ENCODE measurements at regions not wholly inside any gene's neighbourhood (a gene's known extent, or its start where the extent isn't known, plus 50 kb on each side); places are given as distances from the start of the nearest gene placed in this dataset.

GRCh38 chr12:107397890-107398500 is 287.6 kb upstream of the PWP1 start:
- H3K9me3 ChIP-seq (ENCODE audit: control insufficient read depth in 2 of 2, insufficient read depth in 1 of 2, low read depth in 1 of 2, low read length in 1 of 2), result no peaks in the 10 kb centered on the region
- FAIRE-seq, result no peak
- no peak overlapping the region for H3K4me3 ChIP-seq (ENCODE audit: low read depth in 1 of 3, low read length in 3 of 3)
- no peaks in the 10 kb centered on the region for H3K4me1 ChIP-seq (ENCODE audit: control insufficient read depth in 3 of 3, insufficient read depth in 2 of 3, low read depth in 1 of 3, low read length in 2 of 3)
- no peaks in the 10 kb centered on the region for H3K27me3 ChIP-seq (ENCODE audit: control insufficient read depth in 3 of 3, insufficient read depth in 3 of 3, low read length in 3 of 3)
- DNase-seq, result no peak
- H3K27ac ChIP-seq (ENCODE audit: low read depth in 1 of 3, low read length in 2 of 3), result no peak overlapping the region
- 66 to 75% (median 69%) methylated on average over 11 of the region's 11 CpGs for WGBS, 3 donors
- H3K36me3 ChIP-seq (ENCODE audit: control insufficient read depth in 3 of 3, insufficient read depth in 2 of 3, low read depth in 1 of 3, low read length in 3 of 3), result no peaks in the 10 kb centered on the region

GRCh38 chr12:107399046-107399445 is 286.6 kb upstream of the PWP1 start:
- H3K36me3 ChIP-seq (ENCODE audit: control insufficient read depth in 3 of 3, insufficient read depth in 2 of 3, low read depth in 1 of 3, low read length in 3 of 3), result no peaks in the 10 kb centered on the region
- H3K27ac ChIP-seq (ENCODE audit: low read depth in 1 of 3, low read length in 2 of 3), result no peak overlapping the region
- H3K27me3 ChIP-seq (ENCODE audit: control insufficient read depth in 3 of 3, insufficient read depth in 3 of 3, low read length in 3 of 3), result no peaks in the 10 kb centered on the region
- H3K4me1 ChIP-seq (ENCODE audit: control insufficient read depth in 3 of 3, insufficient read depth in 2 of 3, low read depth in 1 of 3, low read length in 2 of 3), result no peaks in the 10 kb centered on the region
- H3K4me3 ChIP-seq (ENCODE audit: low read depth in 1 of 3, low read length in 3 of 3), result no peak overlapping the region
- no peak for FAIRE-seq
- DNase-seq, result no peak
- no peaks in the 10 kb centered on the region for H3K9me3 ChIP-seq (ENCODE audit: control insufficient read depth in 2 of 2, insufficient read depth in 1 of 2, low read depth in 1 of 2, low read length in 1 of 2)
- WGBS, 3 donors, result 72 to 91% (median 82%) methylated on average over 5 of the region's 5 CpGs

- WGBS, 3 donors, result 63 to 66% (median 64%) methylated on average over 14 of the region's 14 CpGs
- Histone ChIP-seq H3K27ac (ENCODE audit: low read depth in 1 of 3, low read length in 2 of 3) (no peak overlapping the region), H3K9me3 (ENCODE audit: control insufficient read depth in 2 of 2, insufficient read depth in 1 of 2, low read depth in 1 of 2, low read length in 1 of 2) (no peaks in the 10 kb centered on the region), H3K27me3 (ENCODE audit: control insufficient read depth in 3 of 3, insufficient read depth in 3 of 3, low read length in 3 of 3) (no peaks in the 10 kb centered on the region), H3K36me3 (ENCODE audit: control insufficient read depth in 3 of 3, insufficient read depth in 2 of 3, low read depth in 1 of 3, low read length in 3 of 3) (no peaks in the 10 kb centered on the region), H3K4me1 (ENCODE audit: control insufficient read depth in 3 of 3, insufficient read depth in 2 of 3, low read depth in 1 of 3, low read length in 2 of 3) (no peaks in the 10 kb centered on the region), H3K4me3 (ENCODE audit: low read depth in 1 of 3, low read length in 3 of 3) (no peak overlapping the region)
- FAIRE-seq, result no peak
- DNase-seq, result peak; percentile 18 to 56
Observed at GRCh38 chr12:107400686-107401447, 284.7 kb upstream of the PWP1 start.

GRCh38 chr12:107402041-107403022 is 283.3 kb upstream of the PWP1 start:
- H3K27me3 ChIP-seq (ENCODE audit: control insufficient read depth in 3 of 3, insufficient read depth in 3 of 3, low read length in 3 of 3), result no peaks in the 10 kb centered on the region
- FAIRE-seq (no peak), DNase-seq (peak; percentile 53 to 71)
- 49 to 71% (median 66%) methylated on average over 4 to 5 of the region's 5 CpGs for WGBS, 3 donors
- no peaks in the 10 kb centered on the region for H3K9me3 ChIP-seq (ENCODE audit: control insufficient read depth in 2 of 2, insufficient read depth in 1 of 2, low read depth in 1 of 2, low read length in 1 of 2)
- H3K36me3 ChIP-seq (ENCODE audit: control insufficient read depth in 3 of 3, insufficient read depth in 2 of 3, low read depth in 1 of 3, low read length in 3 of 3), result no peaks in the 10 kb centered on the region
- H3K4me1 ChIP-seq (ENCODE audit: control insufficient read depth in 3 of 3, insufficient read depth in 2 of 3, low read depth in 1 of 3, low read length in 2 of 3), result no peaks in the 10 kb centered on the region
- no peak overlapping the region for H3K27ac ChIP-seq (ENCODE audit: low read depth in 1 of 3, low read length in 2 of 3)
- H3K4me3 ChIP-seq (ENCODE audit: low read depth in 1 of 3, low read length in 3 of 3), result no peak overlapping the region

GRCh38 chr12:107404981-107405380 is 280.6 kb upstream of the PWP1 start:
- no peaks in the 10 kb centered on the region for H3K27me3 ChIP-seq (ENCODE audit: control insufficient read depth in 3 of 3, insufficient read depth in 3 of 3, low read length in 3 of 3)
- no peaks in the 10 kb centered on the region for H3K36me3 ChIP-seq (ENCODE audit: control insufficient read depth in 3 of 3, insufficient read depth in 2 of 3, low read depth in 1 of 3, low read length in 3 of 3)
- no peaks in the 10 kb centered on the region for H3K9me3 ChIP-seq (ENCODE audit: control insufficient read depth in 2 of 2, insufficient read depth in 1 of 2, low read depth in 1 of 2, low read length in 1 of 2)
- H3K27ac ChIP-seq (ENCODE audit: low read depth in 1 of 3, low read length in 2 of 3), result no peak overlapping the region
- DNase-seq (peak; percentile 21 to 68), FAIRE-seq (no peak)
- H3K4me1 ChIP-seq (ENCODE audit: control insufficient read depth in 3 of 3, insufficient read depth in 2 of 3, low read depth in 1 of 3, low read length in 2 of 3), result no peaks in the 10 kb centered on the region
- 47 to 58% (median 47%) methylated on average over 4 of the region's 4 CpGs for WGBS, 3 donors
- H3K4me3 ChIP-seq (ENCODE audit: low read depth in 1 of 3, low read length in 3 of 3), result no peak overlapping the region

GRCh38 chr12:107405436-107405835 is 280.2 kb upstream of the PWP1 start:
- Histone ChIP-seq H3K27ac (ENCODE audit: low read depth in 1 of 3, low read length in 2 of 3) (no peak overlapping the region), H3K36me3 (ENCODE audit: control insufficient read depth in 3 of 3, insufficient read depth in 2 of 3, low read depth in 1 of 3, low read length in 3 of 3) (no peaks in the 10 kb centered on the region), H3K4me1 (ENCODE audit: control insufficient read depth in 3 of 3, insufficient read depth in 2 of 3, low read depth in 1 of 3, low read length in 2 of 3) (no peaks in the 10 kb centered on the region), H3K9me3 (ENCODE audit: control insufficient read depth in 2 of 2, insufficient read depth in 1 of 2, low read depth in 1 of 2, low read length in 1 of 2) (no peaks in the 10 kb centered on the region), H3K4me3 (ENCODE audit: low read depth in 1 of 3, low read length in 3 of 3) (no peak overlapping the region), H3K27me3 (ENCODE audit: control insufficient read depth in 3 of 3, insufficient read depth in 3 of 3, low read length in 3 of 3) (no peaks in the 10 kb centered on the region)
- WGBS, 3 donors, result 89 to 96% (median 94%) methylated on average over 6 to 7 of the region's 7 CpGs
- DNase-seq (no peak), FAIRE-seq (no peak)

- no peaks in the 10 kb centered on the region for H3K36me3 ChIP-seq (ENCODE audit: control insufficient read depth in 3 of 3, insufficient read depth in 2 of 3, low read depth in 1 of 3, low read length in 3 of 3)
- no peak for FAIRE-seq
- no peaks in the 10 kb centered on the region for H3K9me3 ChIP-seq (ENCODE audit: control insufficient read depth in 2 of 2, insufficient read depth in 1 of 2, low read depth in 1 of 2, low read length in 1 of 2)
- DNase-seq, result no peak
- H3K27me3 ChIP-seq (ENCODE audit: control insufficient read depth in 3 of 3, insufficient read depth in 3 of 3, low read length in 3 of 3), result no peaks in the 10 kb centered on the region
- WGBS, 3 donors, result 79 to 88% (median 83%) methylated on average over 5 of the region's 5 CpGs
- no peak overlapping the region for H3K4me3 ChIP-seq (ENCODE audit: low read depth in 1 of 3, low read length in 3 of 3)
- H3K4me1 ChIP-seq (ENCODE audit: control insufficient read depth in 3 of 3, insufficient read depth in 2 of 3, low read depth in 1 of 3, low read length in 2 of 3), result no peaks in the 10 kb centered on the region
- no peak overlapping the region for H3K27ac ChIP-seq (ENCODE audit: low read depth in 1 of 3, low read length in 2 of 3)
Observed at GRCh38 chr12:107406932-107407331, 278.7 kb upstream of the PWP1 start.

- no peaks in the 10 kb centered on the region for H3K36me3 ChIP-seq (ENCODE audit: control insufficient read depth in 3 of 3, insufficient read depth in 2 of 3, low read depth in 1 of 3, low read length in 3 of 3)
- no peaks in the 10 kb centered on the region for H3K4me1 ChIP-seq (ENCODE audit: control insufficient read depth in 3 of 3, insufficient read depth in 2 of 3, low read depth in 1 of 3, low read length in 2 of 3)
- no peaks in the 10 kb centered on the region for H3K9me3 ChIP-seq (ENCODE audit: control insufficient read depth in 2 of 2, insufficient read depth in 1 of 2, low read depth in 1 of 2, low read length in 1 of 2)
- no peaks in the 10 kb centered on the region for H3K27me3 ChIP-seq (ENCODE audit: control insufficient read depth in 3 of 3, insufficient read depth in 3 of 3, low read length in 3 of 3)
- FAIRE-seq (no peak), DNase-seq (no peak)
- H3K27ac ChIP-seq (ENCODE audit: low read depth in 1 of 3, low read length in 2 of 3), result no peak overlapping the region
- WGBS, 3 donors, result 83 to 88% (median 85%) methylated on average over 14 of the region's 14 CpGs
- H3K4me3 ChIP-seq (ENCODE audit: low read depth in 1 of 3, low read length in 3 of 3), result no peak overlapping the region
Observed at GRCh38 chr12:107411792-107412535, 273.6 kb upstream of the PWP1 start.

Data from small intestine (tissue), 7 donors.